Upper lobe of right lung (tissue), 1 donor: ENCODE measurements at regions not wholly inside any gene's neighbourhood (a gene's known extent, or its start where the extent isn't known, plus 50 kb on each side); places are given as distances from the start of the nearest gene placed in this dataset.

Source experiments
- ATAC-seq: fragments of 200-7000 bp; cut with Tn5 transposase; one replicate; pipeline ENCODE4 v1.9.1; 2020; ENCODE audit warnings: mild to moderate bottlenecking, moderate library complexity
- DNase-seq: peaks from one replicate; pipeline ENCODE4 v3.0.0-alpha.2; 2020
- H3K27ac ChIP-seq: fragments of 200-600 bp; one replicate; pipeline ENCODE4 v1.8.0; 2022
- H3K27me3 ChIP-seq: fragments of 200-600 bp; one replicate; pipeline ENCODE4 v1.8.0; 2022; ENCODE audit warnings: mild to moderate bottlenecking
- H3K36me3 ChIP-seq: fragments of 200-600 bp; one replicate; pipeline ENCODE4 v1.8.0; 2022
- H3K4me1 ChIP-seq: fragments of 200-600 bp; one replicate; pipeline ENCODE4 v1.8.0; 2022
- H3K4me3 ChIP-seq: fragments of 200-600 bp; one replicate; pipeline ENCODE4 v1.8.0; 2022; ENCODE audit warnings: mild to moderate bottlenecking
- H3K9me3 ChIP-seq: fragments of 200-600 bp; one replicate; pipeline ENCODE4 v1.8.0; 2022
- intact Hi-C: fragments of 100-400 bp; cut with DNase I; formaldehyde crosslinking; loops from one replicate; pipeline ENCODE4 v1.11.0; 2022
- TF ChIP-seq, protein P1 (sequence below): fragments of 200-600 bp; IDR thresholded peaks from one replicate; pipeline ENCODE4 v1.8.0; 2022; ENCODE audit warnings: antibody characterized with exemption
- donor health status: DM: no; HTN: yes; CAD: no; lungs with severe emphysema.

DNA sequence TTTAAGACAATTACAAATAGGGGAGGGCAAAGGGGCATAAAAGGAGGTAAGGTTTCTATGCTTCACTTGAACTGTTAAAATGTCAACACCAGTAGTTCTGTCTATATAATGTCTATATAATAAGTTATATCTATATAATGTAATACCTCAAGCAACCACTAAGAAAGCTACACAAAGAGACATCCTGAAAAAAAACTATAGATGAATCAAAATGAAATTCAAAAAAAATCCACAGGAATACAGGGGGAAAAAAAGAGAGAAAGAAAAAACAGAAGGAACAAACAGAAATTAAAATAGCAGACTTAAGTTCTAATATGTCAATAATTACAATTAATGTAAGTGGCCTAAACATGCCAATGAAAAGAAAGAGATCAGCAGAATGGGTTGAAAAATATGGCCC lies 186.0 kb downstream of the KCTD15 start:
- intact Hi-C loops: no loop called here
- Histone ChIP-seq H3K9me3 (no peaks in the 10 kb centered on the region), H3K27ac (no peak overlapping the region), H3K4me3 (no peak overlapping the region), H3K36me3 (no peaks in the 10 kb centered on the region), H3K27me3 (no peaks in the 10 kb centered on the region), H3K4me1 (no peaks in the 10 kb centered on the region)
- TF ChIP-seq, protein P1, sequence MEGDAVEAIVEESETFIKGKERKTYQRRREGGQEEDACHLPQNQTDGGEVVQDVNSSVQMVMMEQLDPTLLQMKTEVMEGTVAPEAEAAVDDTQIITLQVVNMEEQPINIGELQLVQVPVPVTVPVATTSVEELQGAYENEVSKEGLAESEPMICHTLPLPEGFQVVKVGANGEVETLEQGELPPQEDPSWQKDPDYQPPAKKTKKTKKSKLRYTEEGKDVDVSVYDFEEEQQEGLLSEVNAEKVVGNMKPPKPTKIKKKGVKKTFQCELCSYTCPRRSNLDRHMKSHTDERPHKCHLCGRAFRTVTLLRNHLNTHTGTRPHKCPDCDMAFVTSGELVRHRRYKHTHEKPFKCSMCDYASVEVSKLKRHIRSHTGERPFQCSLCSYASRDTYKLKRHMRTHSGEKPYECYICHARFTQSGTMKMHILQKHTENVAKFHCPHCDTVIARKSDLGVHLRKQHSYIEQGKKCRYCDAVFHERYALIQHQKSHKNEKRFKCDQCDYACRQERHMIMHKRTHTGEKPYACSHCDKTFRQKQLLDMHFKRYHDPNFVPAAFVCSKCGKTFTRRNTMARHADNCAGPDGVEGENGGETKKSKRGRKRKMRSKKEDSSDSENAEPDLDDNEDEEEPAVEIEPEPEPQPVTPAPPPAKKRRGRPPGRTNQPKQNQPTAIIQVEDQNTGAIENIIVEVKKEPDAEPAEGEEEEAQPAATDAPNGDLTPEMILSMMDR: no peak
- DNase-seq (no peak), ATAC-seq (no peak)

DNA sequence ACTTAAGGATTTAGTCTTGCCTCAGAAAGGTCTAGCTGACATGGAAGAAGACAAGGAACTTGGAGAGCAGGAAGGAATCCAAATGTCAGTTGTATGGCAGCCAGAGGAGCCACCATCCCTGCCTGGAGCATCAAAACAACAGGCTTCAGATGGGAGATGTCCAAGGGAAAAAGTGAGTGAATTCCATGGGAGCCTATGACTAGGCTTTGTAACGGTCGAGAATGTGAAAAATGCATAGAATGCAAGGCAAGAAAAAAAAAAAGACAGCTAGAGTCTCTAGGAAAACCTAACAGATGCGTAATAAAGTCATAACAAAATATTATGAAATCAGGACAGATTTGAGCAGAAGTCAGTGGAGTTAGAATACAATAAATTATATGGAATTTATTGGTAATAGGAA lies 183.7 kb upstream of the LSM14A start:
- Histone ChIP-seq H3K4me1 (no peaks in the 10 kb centered on the region), H3K27ac (no peak overlapping the region), H3K9me3 (no peaks in the 10 kb centered on the region), H3K36me3 (no peaks in the 10 kb centered on the region), H3K4me3 (no peak overlapping the region), H3K27me3 (no peaks in the 10 kb centered on the region)
- TF ChIP-seq, protein P1: no peak
- intact Hi-C loops: no loop called here
- no peak for ATAC-seq
- no peak for DNase-seq

DNA sequence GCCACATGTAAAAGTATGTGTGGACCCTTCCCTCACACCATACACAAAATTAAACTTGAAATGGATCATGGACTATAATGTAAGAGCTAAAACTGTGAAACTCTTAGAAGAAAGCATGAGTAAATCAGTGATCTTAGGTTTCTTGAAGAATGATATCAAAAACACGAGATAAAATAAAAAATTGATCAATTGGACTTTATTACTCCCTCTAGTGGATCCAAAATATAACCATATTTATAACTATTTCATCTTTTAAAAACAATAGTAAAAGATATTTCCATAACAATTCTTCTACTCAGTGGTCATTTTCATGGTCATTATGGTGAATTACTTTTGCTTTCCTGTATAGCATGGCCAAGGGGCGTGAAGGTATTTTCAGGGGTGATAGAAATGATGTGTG lies 174.6 kb upstream of the LSM14A start:
- no peaks in the 10 kb centered on the region for H3K4me1 ChIP-seq
- no peaks in the 10 kb centered on the region for H3K27me3 ChIP-seq
- intact Hi-C loops: loop anchor here (5.0 kb wide), 1 partner anchor 220 kb away; no protein-coding TSS in a partner anchor
- no peak overlapping the region for H3K4me3 ChIP-seq
- DNase-seq (no peak), ATAC-seq (no peak)
- H3K27ac ChIP-seq: no peak overlapping the region
- no peaks in the 10 kb centered on the region for H3K9me3 ChIP-seq
- TF ChIP-seq, protein P1: peak; percentile 31
- H3K36me3 ChIP-seq: no peaks in the 10 kb centered on the region

DNA sequence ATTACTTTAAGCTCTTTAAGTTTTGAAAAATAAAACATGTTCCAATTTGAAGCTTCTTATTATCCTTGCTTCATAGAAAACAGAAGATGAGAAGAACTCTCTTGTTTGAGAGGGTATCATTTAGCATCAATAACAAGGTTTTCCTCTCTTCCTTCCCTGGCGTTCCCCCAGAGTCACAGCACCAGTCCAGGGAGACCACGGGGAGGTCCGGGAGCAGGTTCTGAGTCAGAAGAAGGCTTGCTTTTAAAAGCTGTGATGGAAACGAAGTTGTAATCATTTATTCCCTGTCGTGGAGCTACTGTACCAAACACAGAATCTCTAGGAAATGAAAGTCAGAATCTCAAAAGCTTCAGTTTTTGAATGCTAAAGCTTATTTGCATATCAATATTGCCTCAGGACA lies 174.0 kb upstream of the LSM14A start:
- Histone ChIP-seq H3K27ac (no peak overlapping the region), H3K4me1 (no peaks in the 10 kb centered on the region), H3K27me3 (no peaks in the 10 kb centered on the region), H3K4me3 (no peak overlapping the region), H3K9me3 (no peaks in the 10 kb centered on the region), H3K36me3 (no peaks in the 10 kb centered on the region)
- DNase-seq: no peak
- no peak for ATAC-seq
- TF ChIP-seq, protein P1: no peak
- intact Hi-C loops: loop anchor here (5.0 kb wide), 1 partner anchor 221 kb away; no protein-coding TSS in a partner anchor

DNA sequence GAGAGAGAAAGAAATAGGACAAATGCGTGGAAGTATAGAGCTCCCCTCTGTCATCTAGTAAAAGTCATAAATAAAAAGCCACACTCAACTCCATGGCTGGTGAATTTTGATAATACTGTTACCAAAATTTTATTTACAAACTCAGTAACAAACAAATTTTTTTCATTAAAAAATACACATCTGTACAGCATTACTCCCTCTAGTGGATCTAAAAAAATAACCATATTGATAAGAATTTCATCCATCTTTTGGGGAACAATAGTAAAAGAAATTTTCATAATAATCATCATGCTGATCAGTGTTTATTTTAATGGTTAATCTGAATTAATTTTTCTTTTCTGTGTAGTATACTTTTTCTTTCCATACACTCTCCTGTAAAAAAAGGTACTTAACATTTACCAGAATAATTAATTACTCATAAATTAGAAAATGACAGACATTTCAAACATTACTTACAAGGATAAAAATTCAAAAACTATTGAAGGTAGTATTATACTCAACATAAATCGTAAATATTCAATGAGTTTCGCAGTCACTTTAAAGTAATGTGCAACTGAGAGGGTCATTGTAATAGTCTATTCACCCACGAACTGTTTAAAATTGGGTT lies 173.5 kb upstream of the LSM14A start:
- H3K27ac ChIP-seq: no peak overlapping the region
- H3K36me3 ChIP-seq: no peaks in the 10 kb centered on the region
- no peak for DNase-seq
- H3K27me3 ChIP-seq: no peaks in the 10 kb centered on the region
- no peak overlapping the region for H3K4me3 ChIP-seq
- intact Hi-C loops: loop anchor here (5.0 kb wide), 1 partner anchor 222 kb away; no protein-coding TSS in a partner anchor
- TF ChIP-seq, protein P1: peak; percentile 60
- H3K9me3 ChIP-seq: no peaks in the 10 kb centered on the region
- ATAC-seq: no peak
- no peaks in the 10 kb centered on the region for H3K4me1 ChIP-seq

DNA sequence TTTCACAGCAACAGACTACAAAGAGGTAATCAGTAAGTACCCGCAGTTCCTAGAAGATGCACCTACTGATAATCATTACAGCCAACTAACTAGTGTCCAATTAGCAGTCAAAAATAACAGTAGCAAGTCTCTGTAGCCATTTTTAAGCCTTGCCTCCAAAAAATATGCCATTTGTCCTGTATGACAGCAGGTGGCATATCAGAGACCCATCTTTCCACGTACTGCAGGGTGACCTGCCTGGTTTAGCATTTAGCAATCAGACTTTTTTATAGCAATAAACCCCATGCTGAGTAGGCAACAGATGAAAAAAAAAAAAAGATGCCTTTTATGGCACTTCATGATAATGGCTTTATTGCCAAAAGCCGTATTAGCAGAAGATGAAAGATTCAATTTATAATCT lies 155.3 kb upstream of the LSM14A start:
- ATAC-seq (no peak), DNase-seq (no peak)
- no peak overlapping the region for H3K27ac ChIP-seq
- intact Hi-C loops: no loop called here
- H3K36me3 ChIP-seq: no peaks in the 10 kb centered on the region
- H3K4me3 ChIP-seq: no peak overlapping the region
- H3K9me3 ChIP-seq: no peaks in the 10 kb centered on the region
- TF ChIP-seq, protein P1: no peak
- H3K27me3 ChIP-seq: peaks cover 18% of the 10 kb centered on the region
- no peaks in the 10 kb centered on the region for H3K4me1 ChIP-seq
